MM.1S (cell line): ENCODE measurements at regions not wholly inside any gene's neighbourhood (a gene's known extent, or its start where the extent isn't known, plus 50 kb on each side); places are given as distances from the start of the nearest gene placed in this dataset.

Source experiments
- DNase-seq: peaks from one replicate; pipeline ENCODE4 v3.0.0-alpha.2; 2015
- H2AFZ ChIP-seq: fragments of 300-600 bp; sonication (generic); 2 replicates; pipeline ENCODE4 v1.6.0; 2016; ENCODE audit warnings: antibody characterized with exemption, low read length
- H3F3A ChIP-seq: fragments of 300-600 bp; sonication (generic); 2 replicates; pipeline ENCODE4 v1.6.1; 2016; ENCODE audit warnings: mild to moderate bottlenecking, antibody characterized with exemption, low read length, moderate library complexity, mixed read lengths; ENCODE audit not compliant: insufficient read depth
- H3K27ac ChIP-seq: fragments of 300-600 bp; sonication (generic); 2 replicates; pipeline ENCODE4 v1.5.1; 2016; ENCODE audit warnings: mild to moderate bottlenecking, low read length
- H3K27me3 ChIP-seq: fragments of 300-600 bp; sonication (generic); replicated peaks from 2 replicates; pipeline ENCODE4 v1.6.0; 2016; ENCODE audit warnings: low read length; ENCODE audit not compliant: insufficient read depth
- H3K36me3 ChIP-seq: fragments of 300-600 bp; sonication (generic); replicated peaks from 2 replicates; pipeline ENCODE4 v1.6.1; 2016; ENCODE audit warnings: mild to moderate bottlenecking, low read length, mixed read lengths; ENCODE audit not compliant: insufficient read depth
- H3K4me1 ChIP-seq: fragments of 300-600 bp; sonication (generic); 2 replicates; pipeline ENCODE4 v1.6.1; 2016; ENCODE audit warnings: low read length, mixed read lengths
- H3K4me2 ChIP-seq: fragments of 300-600 bp; sonication (generic); 2 replicates; pipeline ENCODE4 v1.6.0; 2016; ENCODE audit warnings: low read depth, low read length
- H3K4me3 ChIP-seq: fragments of 300-600 bp; sonication (generic); 2 replicates; pipeline ENCODE4 v1.5.1; 2016; ENCODE audit warnings: low read length, mixed read lengths
- H3K79me2 ChIP-seq: fragments of 300-600 bp; sonication (generic); 2 replicates; pipeline ENCODE4 v1.6.1; 2016; ENCODE audit warnings: mixed run types, low read length, mixed read lengths
- H3K9ac ChIP-seq: fragments of 300-600 bp; sonication (generic); 2 replicates; pipeline ENCODE4 v1.6.1; 2016; ENCODE audit warnings: low read length, mixed read lengths
- H3K9me2 ChIP-seq: fragments of 300-600 bp; sonication (generic); replicated peaks from 2 replicates; pipeline ENCODE4 v1.6.1; 2016; ENCODE audit warnings: mild to moderate bottlenecking, low read length, mixed read lengths; ENCODE audit not compliant: insufficient read depth
- H3K9me3 ChIP-seq: fragments of 300-600 bp; sonication (generic); replicated peaks from 2 replicates; pipeline ENCODE4 v1.6.1; 2016; ENCODE audit warnings: mild to moderate bottlenecking, low read length, mixed read lengths; ENCODE audit not compliant: insufficient read depth
- H4K20me1 ChIP-seq: fragments of 300-600 bp; sonication (generic); 2 replicates; pipeline ENCODE4 v1.6.1; 2016; ENCODE audit warnings: mild to moderate bottlenecking, low read length, moderate library complexity, mixed read lengths; ENCODE audit not compliant: insufficient read depth
- CTCF ChIP-seq: fragments of 300-600 bp; sonication (generic); IDR thresholded peaks from 2 replicates; pipeline ENCODE4 v1.5.1; 2016; ENCODE audit warnings: antibody characterized with exemption, low read length, mixed read lengths
- EZH2 ChIP-seq: fragments of 300-600 bp; sonication (generic); optimal IDR thresholded peaks from 2 replicates; pipeline ENCODE3; 2017; ENCODE audit warnings: low read depth, mild to moderate bottlenecking, antibody characterized with exemption, low read length, mixed read lengths
- EZH2phosphoT487 ChIP-seq: fragments of 300-600 bp; sonication (generic); IDR thresholded peaks from 2 replicates; pipeline ENCODE4 v1.6.1; 2018; ENCODE audit warnings: antibody characterized with exemption, low read length

- Histone ChIP-seq H3K27me3 (no peaks in the 10 kb centered on the region), H3K4me3 (no peak overlapping the region), H3F3A (no peaks in the 10 kb centered on the region), H3K4me2 (no peak overlapping the region), H3K4me1 (no peaks in the 10 kb centered on the region), H3K9ac (no peak overlapping the region), H3K9me3 (no peaks in the 10 kb centered on the region), H2AFZ (no peak overlapping the region), H3K36me3 (no peaks in the 10 kb centered on the region), H3K9me2 (no peaks in the 10 kb centered on the region), H4K20me1 (no peaks in the 10 kb centered on the region), H3K27ac (no peak overlapping the region), H3K79me2 (no peaks in the 10 kb centered on the region)
- TF ChIP-seq CTCF: no peak
- no peak for TF ChIP-seq EZH2phosphoT487
- TF ChIP-seq EZH2: no peak
- DNase-seq: no peak
Measured at GRCh38 chrX:871626-872025, 241.0 kb downstream of the SHOX start.

DNA sequence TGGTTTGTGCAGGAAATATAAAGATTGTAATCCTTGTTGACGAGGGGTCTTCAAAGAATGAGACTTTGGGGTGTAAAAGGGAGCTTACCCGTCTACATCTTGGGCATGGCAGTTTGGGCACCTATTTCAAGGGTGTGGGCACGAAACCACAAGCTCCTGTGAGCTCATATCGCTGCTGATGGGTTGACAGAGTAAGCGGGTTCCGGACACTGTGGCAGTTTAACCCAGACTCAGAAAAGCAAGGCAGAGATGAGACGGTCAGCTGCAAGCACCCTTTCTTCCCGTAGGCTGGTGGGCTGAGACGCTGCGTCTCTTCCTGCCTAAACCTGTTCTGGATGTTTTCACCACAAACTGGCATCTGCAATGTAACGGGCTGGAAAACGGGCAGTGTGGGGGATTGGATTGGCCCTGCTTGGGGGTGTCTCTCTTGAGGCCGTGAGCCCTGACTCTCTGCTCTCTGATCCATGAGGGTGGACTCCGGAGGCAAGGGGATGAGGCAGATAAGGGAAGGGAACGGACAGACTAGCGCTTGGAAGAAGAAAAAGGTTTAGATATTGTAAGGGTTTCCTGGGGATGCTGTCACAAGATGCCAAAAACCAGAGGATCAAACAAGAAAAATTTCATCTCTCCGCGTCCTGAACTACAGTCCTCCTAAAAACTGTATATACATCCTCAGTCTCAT, 237.5 kb downstream of the SHOX start:
- H3K4me1 ChIP-seq: no peaks in the 10 kb centered on the region
- H3K27ac ChIP-seq: no peak overlapping the region
- H3K79me2 ChIP-seq: no peaks in the 10 kb centered on the region
- TF ChIP-seq EZH2 (no peak), EZH2phosphoT487 (no peak), CTCF (no peak)
- no peaks in the 10 kb centered on the region for H3K36me3 ChIP-seq
- H4K20me1 ChIP-seq: no peaks in the 10 kb centered on the region
- no peak for DNase-seq
- H2AFZ ChIP-seq: no peak overlapping the region
- no peaks in the 10 kb centered on the region for H3F3A ChIP-seq
- no peak overlapping the region for H3K4me3 ChIP-seq
- no peak overlapping the region for H3K4me2 ChIP-seq
- H3K27me3 ChIP-seq: no peaks in the 10 kb centered on the region
- no peaks in the 10 kb centered on the region for H3K9me3 ChIP-seq
- no peak overlapping the region for H3K9ac ChIP-seq
- no peaks in the 10 kb centered on the region for H3K9me2 ChIP-seq

DNA sequence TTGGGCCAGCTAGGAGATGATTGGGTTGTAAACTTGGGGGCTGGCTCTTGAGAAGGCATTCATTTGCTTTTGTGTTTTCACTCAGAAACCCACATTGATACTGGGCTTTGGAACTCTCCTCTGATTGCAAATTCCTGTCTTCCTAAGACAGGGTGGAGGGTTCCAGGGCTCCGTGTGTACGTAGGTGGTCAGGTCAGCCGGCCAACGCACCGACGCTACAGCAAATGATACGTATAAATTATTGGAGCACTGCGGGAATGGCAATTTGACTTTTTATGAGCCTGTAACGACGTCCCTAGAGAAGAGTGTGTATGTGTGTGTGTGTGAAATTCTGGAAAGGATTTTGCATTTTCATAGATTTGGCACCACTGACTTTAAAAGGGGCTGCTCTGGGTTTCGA, 236.9 kb downstream of the SHOX start:
- no peak overlapping the region for H2AFZ ChIP-seq
- H3K4me2 ChIP-seq: no peak overlapping the region
- TF ChIP-seq EZH2 (no peak), CTCF (no peak), EZH2phosphoT487 (no peak)
- no peak overlapping the region for H3K9ac ChIP-seq
- no peaks in the 10 kb centered on the region for H3K9me3 ChIP-seq
- no peaks in the 10 kb centered on the region for H3K27me3 ChIP-seq
- H3K4me3 ChIP-seq: no peak overlapping the region
- DNase-seq: no peak
- H3F3A ChIP-seq: no peaks in the 10 kb centered on the region
- no peaks in the 10 kb centered on the region for H3K36me3 ChIP-seq
- H3K9me2 ChIP-seq: no peaks in the 10 kb centered on the region
- H3K4me1 ChIP-seq: no peaks in the 10 kb centered on the region
- no peaks in the 10 kb centered on the region for H3K79me2 ChIP-seq
- H4K20me1 ChIP-seq: no peaks in the 10 kb centered on the region
- no peak overlapping the region for H3K27ac ChIP-seq
